GM18505 (cell line): ENCODE measurements at regions not wholly inside any gene's neighbourhood (a gene's known extent, or its start where the extent isn't known, plus 50 kb on each side); places are given as distances from the start of the nearest gene placed in this dataset.

Experiments
- ATAC-seq: cut with Tn5 transposase; IDR thresholded peaks from one replicate; pipeline ENCODE4 v1.9.1; 2021; ENCODE audit not compliant: unreplicated experiment
- POLR2A ChIP-seq: IDR thresholded peaks from 4 replicates; pipeline ENCODE4 v1.6.1; 2011; ENCODE audit warnings: borderline replicate concordance; ENCODE audit not compliant: insufficient read depth, insufficient read length; ENCODE audit errors: extremely low read depth

- no peak for ATAC-seq
- no peak for TF ChIP-seq POLR2A
These were observed 320.5 kb downstream of the ETS1 start for GRCh38 chr11:128266893-128267292.

- ATAC-seq = no peak
- no peak for TF ChIP-seq POLR2A
These were observed 324.7 kb downstream of the ETS1 start for GRCh38 chr11:128262463-128263345.

- no peak for TF ChIP-seq POLR2A
- ATAC-seq = no peak
These were observed 326.3 kb downstream of the ETS1 start for GRCh38 chr11:128261011-128261421.

GRCh38 chr11:128260398-128260797 lies 327.0 kb downstream of the ETS1 start:
- no peak for ATAC-seq
- TF ChIP-seq POLR2A = no peak

- no peak for ATAC-seq
- no peak for TF ChIP-seq POLR2A
These were observed 327.5 kb downstream of the ETS1 start for GRCh38 chr11:128259816-128260215.

- TF ChIP-seq POLR2A = no peak
- no peak for ATAC-seq
These were observed 332.4 kb downstream of the ETS1 start for GRCh38 chr11:128254941-128255340.

GRCh38 chr11:128251140-128251539 lies 336.2 kb downstream of the ETS1 start:
- ATAC-seq = no peak
- no peak for TF ChIP-seq POLR2A

GRCh38 chr11:128250482-128250881 lies 336.9 kb downstream of the ETS1 start:
- ATAC-seq = no peak
- no peak for TF ChIP-seq POLR2A

- no peak for TF ChIP-seq POLR2A
- no peak for ATAC-seq
These were observed 340.4 kb downstream of the ETS1 start for GRCh38 chr11:128246810-128247594.

GRCh38 chr11:128246364-128246801 lies 341.0 kb downstream of the ETS1 start:
- TF ChIP-seq POLR2A = no peak
- no peak for ATAC-seq

GRCh38 chr11:128244871-128245270 lies 342.5 kb downstream of the ETS1 start:
- TF ChIP-seq POLR2A = no peak
- no peak for ATAC-seq

GRCh38 chr11:128242451-128242850 lies 344.9 kb downstream of the ETS1 start:
- no peak for TF ChIP-seq POLR2A
- no peak for ATAC-seq

- TF ChIP-seq POLR2A = no peak
- no peak for ATAC-seq
These were observed 346.8 kb downstream of the ETS1 start for GRCh38 chr11:128240546-128240945.

GRCh38 chr11:128239306-128239705 lies 348.1 kb downstream of the ETS1 start:
- ATAC-seq = no peak
- no peak for TF ChIP-seq POLR2A

- ATAC-seq = peak; percentile 77
- TF ChIP-seq POLR2A = no peak
These were observed 348.7 kb downstream of the ETS1 start for GRCh38 chr11:128238521-128239265.
